H1 (cell line): ENCODE measurements at regions not wholly inside any gene's neighbourhood (a gene's known extent, or its start where the extent isn't known, plus 50 kb on each side); places are given as distances from the start of the nearest gene placed in this dataset.

Experiments
- CTCF ChIA-PET: fragments of 300-600 bp; sonication (Branson Sonifier 250); formaldehyde crosslinking; loops from one replicate; lab custom pipeline; 2021; ENCODE audit not compliant: partially characterized antibody; lab: Charles Lee
- POLR2A ChIA-PET: fragments of 300-600 bp; sonication (Branson Sonifier 250); formaldehyde crosslinking; loops from one replicate; lab custom pipeline; 2021; ENCODE audit warnings: inconsistent platforms; ENCODE audit not compliant: partially characterized antibody; lab: Charles Lee
- DNase-seq, 2 experiments: peaks; one replicate each; pipeline versions ENCODE4 v3.0.0 to v3.0.0-alpha.2; 2010 to 2022; ENCODE audit warnings: low spot score in 2 of 2, low read depth in 1 of 2, mixed read lengths in 1 of 2
- FAIRE-seq: peaks from 2 replicates; lab custom pipeline; 2011; peaks lifted over from hg19 to GRCh38; lab: Jason Lieb, UNC
- H2AFZ ChIP-seq: 2 replicates; pipeline ENCODE4 v1.8.1; 2012; ENCODE audit warnings: low read length, inconsistent platforms
- H2AK5ac ChIP-seq: 2 replicates; pipeline ENCODE4 v1.6.1; 2013; ENCODE audit warnings: low read depth, low read length
- H2BK120ac ChIP-seq: replicated peaks from 2 replicates; pipeline ENCODE3; 2013; ENCODE audit warnings: low read depth, low read length, inconsistent platforms
- H2BK12ac ChIP-seq: 2 replicates; pipeline ENCODE4 v1.6.1; 2013; ENCODE audit warnings: low read depth, low read length
- H2BK15ac ChIP-seq: 2 replicates; pipeline ENCODE4 v1.6.1; 2013; ENCODE audit warnings: low read length
- H2BK20ac ChIP-seq: 2 replicates; pipeline ENCODE4 v1.6.1; 2013; ENCODE audit warnings: low read length
- H2BK5ac ChIP-seq: 2 replicates; pipeline ENCODE4 v1.6.1; 2013; ENCODE audit warnings: low read depth, low read length
- H3K14ac ChIP-seq: 2 replicates; pipeline ENCODE4 v1.6.1; 2013; ENCODE audit warnings: inconsistent platforms; ENCODE audit not compliant: insufficient read length
- H3K18ac ChIP-seq: 2 replicates; pipeline ENCODE4 v1.6.1; 2013; ENCODE audit warnings: low read length; ENCODE audit errors: extremely low read depth
- H3K23ac ChIP-seq: 2 replicates; pipeline ENCODE4 v1.6.1; 2013; ENCODE audit warnings: inconsistent platforms; ENCODE audit not compliant: insufficient read length
- H3K23me2 ChIP-seq: 2 replicates; pipeline ENCODE4 v1.6.1; 2013; ENCODE audit warnings: low read depth, low read length
- H3K27ac ChIP-seq: 2 replicates; pipeline ENCODE4 v1.6.1; 2011; ENCODE audit warnings: low read depth, low read length, inconsistent platforms
- H3K27me3 ChIP-seq, 4 experiments: replicated peaks in 1 of 4; 1 replicate in 1 of 4; 2 replicates in 3 of 4; pipeline versions ENCODE4 v1.6.1 to v1.8.1; 2011 to 2013; ENCODE audit warnings: low read length in 3 of 4, mild to moderate bottlenecking in 3 of 4, inconsistent platforms in 2 of 4, mixed read lengths in 2 of 4, moderate library complexity in 1 of 4; ENCODE audit not compliant: control insufficient read depth in 3 of 4, insufficient read depth in 3 of 4; ENCODE audit errors: extremely low read depth in 1 of 4
- H3K36me3 ChIP-seq, 4 experiments: 2 replicates each; pipeline versions ENCODE4 v1.6.1 to v1.8.1; 2011 to 2013; ENCODE audit warnings: mild to moderate bottlenecking in 4 of 4, low read length in 3 of 4, moderate library complexity in 2 of 4, control low read depth in 1 of 4, inconsistent platforms in 1 of 4; ENCODE audit not compliant: insufficient read depth in 4 of 4, control insufficient read depth in 2 of 4
- H3K4ac ChIP-seq: replicated peaks from 2 replicates; pipeline ENCODE3; 2013; ENCODE audit warnings: low read length, low read depth, mixed read lengths, inconsistent platforms; ENCODE audit not compliant: insufficient read length
- H3K4me1 ChIP-seq, 4 experiments: replicated peaks in 1 of 4; 1 replicate in 1 of 4; 2 replicates in 3 of 4; pipeline versions ENCODE4 v1.6.1 to v1.8.1; 2011 to 2013; ENCODE audit warnings: low read length in 3 of 4, inconsistent platforms in 2 of 4, mixed read lengths in 1 of 4; ENCODE audit not compliant: insufficient read depth in 4 of 4, control insufficient read depth in 3 of 4
- H3K4me2 ChIP-seq, 2 experiments: 2 replicates each; pipeline versions ENCODE4 v1.6.1 to v1.8.1; 2011 to 2013; ENCODE audit warnings: low read depth in 2 of 2, low read length in 2 of 2, control low read depth in 1 of 2, inconsistent platforms in 1 of 2, mild to moderate bottlenecking in 1 of 2; ENCODE audit not compliant: insufficient read depth in 1 of 2
- H3K4me3 ChIP-seq, 4 experiments: fragments of 200-600, 300-600 bp in 1 of 4; sonication (generic), shearing (Covaris generic), sonication (Bioruptor Twin) in 1 of 4; 2 replicates each; pipeline versions ENCODE4 v1.5.1 to v1.8.1; 2011 to 2016; ENCODE audit warnings: low read length in 4 of 4, low read depth in 3 of 4, control low read depth in 2 of 4, inconsistent platforms in 2 of 4, mild to moderate bottlenecking in 2 of 4, mixed read lengths in 1 of 4, moderate library complexity in 1 of 4; ENCODE audit not compliant: insufficient read depth in 2 of 4; ENCODE audit errors: extremely low read depth in 1 of 4
- H3K56ac ChIP-seq: replicated peaks from 2 replicates; pipeline ENCODE3; 2013; ENCODE audit warnings: low read depth, mild to moderate bottlenecking, mixed read lengths, low read length, inconsistent platforms; ENCODE audit not compliant: insufficient read length
- H3K79me1 ChIP-seq: 2 replicates; pipeline ENCODE4 v1.6.1; 2013; ENCODE audit warnings: low read depth, low read length, control low read depth
- H3K79me2 ChIP-seq, 2 experiments: 2 replicates each; pipeline versions ENCODE4 v1.6.1 to v1.8.1; 2012 to 2013; ENCODE audit warnings: low read length in 2 of 2, mild to moderate bottlenecking in 2 of 2, inconsistent platforms in 1 of 2; ENCODE audit not compliant: insufficient read depth in 2 of 2, control insufficient read depth in 1 of 2
- H3K9ac ChIP-seq, 4 experiments: replicated peaks in 1 of 4; 1 replicate in 1 of 4; 2 replicates in 3 of 4; pipeline versions ENCODE4 v1.6.1 to v1.8.1; 2011 to 2013; ENCODE audit warnings: low read depth in 3 of 4, low read length in 3 of 4, control low read depth in 2 of 4, mild to moderate bottlenecking in 2 of 4, moderate library complexity in 2 of 4, inconsistent platforms in 1 of 4; ENCODE audit errors: extremely low read depth in 1 of 4
- H3K9me3 ChIP-seq, 2 experiments: 2 replicates each; pipeline versions ENCODE4 v1.6.1 to v1.8.1; 2012 to 2013; ENCODE audit warnings: mild to moderate bottlenecking in 2 of 2, moderate library complexity in 2 of 2, control low read depth in 1 of 2, inconsistent platforms in 1 of 2, low read depth in 1 of 2, low read length in 1 of 2, mixed read lengths in 1 of 2; ENCODE audit not compliant: insufficient read depth in 2 of 2
- H4K20me1 ChIP-seq, 2 experiments: replicated peaks in 1 of 2; 2 replicates each; pipeline versions ENCODE3 to v1.8.1; 2011 to 2013; ENCODE audit warnings: inconsistent platforms in 2 of 2, low read length in 2 of 2, mild to moderate bottlenecking in 1 of 2; ENCODE audit not compliant: insufficient read depth in 2 of 2, control insufficient read depth in 1 of 2
- H4K5ac ChIP-seq: 2 replicates; pipeline ENCODE4 v1.6.1; 2013; ENCODE audit warnings: low read length, low read depth, mixed read lengths, inconsistent platforms; ENCODE audit not compliant: insufficient read length
- H4K8ac ChIP-seq: 2 replicates; pipeline ENCODE4 v1.8.0; 2013; ENCODE audit warnings: mild to moderate bottlenecking, moderate library complexity, low read length, inconsistent platforms; ENCODE audit not compliant: insufficient read depth; ENCODE audit errors: extremely low read depth
- H4K91ac ChIP-seq: replicated peaks from 2 replicates; pipeline ENCODE3; 2013; ENCODE audit warnings: low read length, mixed read lengths, inconsistent platforms; ENCODE audit not compliant: insufficient read length
- FOSL1 ChIP-seq: IDR thresholded peaks from 2 replicates; pipeline ENCODE4 v1.6.1; 2011; ENCODE audit warnings: mild to moderate bottlenecking, low read depth, low read length, moderate library complexity; ENCODE audit not compliant: insufficient read depth
- TAF1 ChIP-seq: IDR thresholded peaks from 2 replicates; pipeline ENCODE4 v1.6.1; 2011; ENCODE audit warnings: mild to moderate bottlenecking, low read depth, low read length
- WGBS, 2 experiments: shearing (Covaris generic) in 1 of 2; methylation state at CpG; one replicate each; pipeline versions ENCODE4 v1.1.6 to v1.1.7; 2013 to 2015; ENCODE audit warnings: low lambda C conversion rate in 2 of 2, mixed read lengths in 2 of 2, inconsistent platforms in 1 of 2, low coverage in 1 of 2, missing lambda C conversion rate in 1 of 2; ENCODE audit not compliant: insufficient replicate concordance in 2 of 2, insufficient coverage in 1 of 2, insufficient read length in 1 of 2; ENCODE audit errors: extremely low coverage in 1 of 2, missing lambda C conversion rate in 1 of 2; 5-methylcytosine and 5-hydroxymethylcytosine counted together

GRCh38 chr6:164128101-164128500 is 713.6 kb downstream of the QKI start:
- H3K4ac ChIP-seq = no peak overlapping the region
- no peak for FAIRE-seq
- CTCF ChIA-PET = interaction anchor here (1.6 kb wide), 1 partner anchor 18 kb away, joined by 5 read pairs; no protein-coding TSS in a partner anchor
- H3K4me1 ChIP-seq = no peaks in the 10 kb centered on the region
- 88% methylated on average over 2 of the region's 2 CpGs; no CpG with 5 or more reads in 1 of the 2 experiments for WGBS, 2 experiments
- H2BK120ac ChIP-seq = no peak overlapping the region
- H3K56ac ChIP-seq = no peak overlapping the region
- H2BK12ac ChIP-seq = no peak overlapping the region
- H2BK5ac ChIP-seq = no peak overlapping the region
- H3K4me2 ChIP-seq = no peak overlapping the region
- H2AK5ac ChIP-seq = no peak overlapping the region
- no peak overlapping the region for H3K27ac ChIP-seq
- H3K9ac ChIP-seq = no peak overlapping the region
- no peak overlapping the region for H2BK15ac ChIP-seq
- H3K23ac ChIP-seq = no peak overlapping the region
- H3K36me3 ChIP-seq = no peaks in the 10 kb centered on the region
- H4K5ac ChIP-seq = no peak overlapping the region
- no peaks in the 10 kb centered on the region for H3K27me3 ChIP-seq
- no peaks in the 10 kb centered on the region for H3K23me2 ChIP-seq
- no peak overlapping the region for H3K14ac ChIP-seq
- H3K79me1 ChIP-seq = no peaks in the 10 kb centered on the region
- TF ChIP-seq FOSL1 (no peak), TAF1 (no peak)
- no peak overlapping the region for H4K91ac ChIP-seq
- H3K4me3 ChIP-seq = no peak overlapping the region
- no peaks in the 10 kb centered on the region for H3K79me2 ChIP-seq
- no peaks in the 10 kb centered on the region for H4K20me1 ChIP-seq
- H2BK20ac ChIP-seq = no peak overlapping the region
- no peaks in the 10 kb centered on the region for H3K9me3 ChIP-seq
- no peak overlapping the region for H2AFZ ChIP-seq
- H3K18ac ChIP-seq = no peak overlapping the region
- POLR2A ChIA-PET = no interaction called here
- no peak for DNase-seq
- H4K8ac ChIP-seq = no peak overlapping the region
